Epithelial cell of esophagus (primary cell): ENCODE measurements at regions not wholly inside any gene's neighbourhood (a gene's known extent, or its start where the extent isn't known, plus 50 kb on each side); places are given as distances from the start of the nearest gene placed in this dataset.
"Not testable (repeated sequence)": the region's sequence is repeated elsewhere in the genome, so short reads cannot be mapped to it uniquely, and the experiment has no call there.

Source experiments
- DNase-seq: peaks from one replicate; pipeline ENCODE4 v3.0.0; 2010; ENCODE audit warnings: low read depth
- H3K4me3 ChIP-seq: 2 replicates; pipeline ENCODE4 v1.5.1; 2011; ENCODE audit warnings: mild to moderate bottlenecking, low read length, control low read depth
- TF ChIP-seq, protein P1 (sequence below): IDR thresholded peaks from 2 replicates; pipeline ENCODE4 v1.5.1; 2011; ENCODE audit warnings: low read depth, mild to moderate bottlenecking, low read length, control low read depth, inconsistent platforms; ENCODE audit not compliant: insufficient read depth; ENCODE audit errors: missing control alignments

DNA sequence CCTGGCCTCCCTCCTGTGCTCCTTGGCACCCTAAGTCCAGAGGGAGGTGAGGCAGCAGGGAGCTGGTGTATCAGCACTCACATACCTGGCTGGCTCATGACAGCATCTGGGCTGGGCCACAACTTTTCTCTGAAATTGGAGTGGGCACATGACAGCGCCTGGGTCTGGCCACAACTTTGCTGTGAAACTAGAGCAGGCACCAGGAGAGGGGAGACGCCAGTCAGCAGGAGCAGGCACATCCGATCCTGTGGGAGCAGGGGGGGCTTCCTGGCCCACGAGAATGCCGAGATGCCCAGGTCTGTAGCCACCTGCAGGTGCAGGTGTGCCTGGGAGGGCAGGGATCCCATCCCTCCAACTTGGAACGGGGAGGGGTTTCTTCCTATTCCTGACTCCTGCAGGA lies 69.7 kb upstream of the PPP3CA start:
- no peak overlapping the region for H3K4me3 ChIP-seq
- no peak for DNase-seq
- TF ChIP-seq, protein P1, sequence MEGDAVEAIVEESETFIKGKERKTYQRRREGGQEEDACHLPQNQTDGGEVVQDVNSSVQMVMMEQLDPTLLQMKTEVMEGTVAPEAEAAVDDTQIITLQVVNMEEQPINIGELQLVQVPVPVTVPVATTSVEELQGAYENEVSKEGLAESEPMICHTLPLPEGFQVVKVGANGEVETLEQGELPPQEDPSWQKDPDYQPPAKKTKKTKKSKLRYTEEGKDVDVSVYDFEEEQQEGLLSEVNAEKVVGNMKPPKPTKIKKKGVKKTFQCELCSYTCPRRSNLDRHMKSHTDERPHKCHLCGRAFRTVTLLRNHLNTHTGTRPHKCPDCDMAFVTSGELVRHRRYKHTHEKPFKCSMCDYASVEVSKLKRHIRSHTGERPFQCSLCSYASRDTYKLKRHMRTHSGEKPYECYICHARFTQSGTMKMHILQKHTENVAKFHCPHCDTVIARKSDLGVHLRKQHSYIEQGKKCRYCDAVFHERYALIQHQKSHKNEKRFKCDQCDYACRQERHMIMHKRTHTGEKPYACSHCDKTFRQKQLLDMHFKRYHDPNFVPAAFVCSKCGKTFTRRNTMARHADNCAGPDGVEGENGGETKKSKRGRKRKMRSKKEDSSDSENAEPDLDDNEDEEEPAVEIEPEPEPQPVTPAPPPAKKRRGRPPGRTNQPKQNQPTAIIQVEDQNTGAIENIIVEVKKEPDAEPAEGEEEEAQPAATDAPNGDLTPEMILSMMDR: no peak

DNA sequence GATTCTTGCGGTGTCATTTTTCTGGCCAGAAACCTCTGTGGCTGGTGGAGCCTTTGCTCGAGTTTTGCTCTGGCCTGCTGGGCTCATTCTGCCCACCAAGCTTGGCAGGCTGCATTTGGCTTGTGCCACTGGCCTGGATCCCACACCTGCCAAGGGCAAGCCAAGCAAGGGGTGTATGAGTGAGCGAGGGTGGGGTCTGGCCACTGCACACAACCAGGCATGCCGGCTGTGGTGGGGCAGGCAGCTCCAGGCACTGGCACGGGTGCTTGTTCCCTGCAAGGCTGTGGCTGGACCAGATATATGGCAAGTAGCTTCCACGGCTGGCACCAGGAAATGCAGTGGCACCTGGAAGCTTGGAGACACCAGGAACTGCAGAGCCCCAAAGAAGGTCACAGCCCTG lies 68.6 kb upstream of the PPP3CA start:
- TF ChIP-seq, protein P1: no peak
- no peak overlapping the region for H3K4me3 ChIP-seq
- DNase-seq: no peak

DNA sequence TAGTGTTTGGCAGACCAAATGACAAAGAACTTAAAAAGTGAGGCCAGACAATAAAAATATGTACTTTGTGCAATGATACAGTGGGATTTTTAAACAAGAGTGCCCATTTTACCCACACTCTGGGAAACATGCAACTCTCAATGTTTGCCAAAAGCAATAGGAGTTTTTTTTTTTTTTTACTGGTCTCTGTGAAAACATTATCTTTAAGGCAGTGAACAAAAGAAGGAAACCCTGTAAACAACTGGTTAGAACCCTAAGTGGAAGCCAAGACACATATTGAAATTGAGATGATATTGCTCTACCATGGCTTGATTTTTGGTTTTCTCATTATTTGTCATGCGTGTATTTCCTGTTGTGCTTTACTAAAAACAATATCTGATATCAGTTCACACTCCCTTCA lies 67.2 kb upstream of the PPP3CA start:
- TF ChIP-seq, protein P1: no peak
- no peak for DNase-seq
- no peak overlapping the region for H3K4me3 ChIP-seq

DNA sequence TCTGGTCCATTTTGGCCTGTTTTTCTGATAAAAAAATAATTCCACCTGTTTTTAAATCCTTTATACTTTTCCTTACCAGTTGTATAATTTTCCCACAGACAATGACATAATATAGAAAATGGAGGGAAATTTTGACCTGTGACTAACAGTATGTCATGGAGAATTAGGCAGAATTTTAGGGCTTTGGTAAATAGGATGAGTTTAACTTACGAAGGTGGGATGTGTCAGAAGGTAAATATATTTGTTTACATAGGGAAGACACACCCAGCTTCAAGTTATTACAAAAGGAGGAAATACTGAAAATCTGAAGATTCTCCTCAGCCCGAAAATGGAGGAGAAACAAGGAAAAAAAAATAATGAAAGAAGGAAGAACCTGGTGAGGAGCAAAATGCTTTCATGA lies 64.6 kb upstream of the PPP3CA start:
- DNase-seq: peak; percentile 37
- TF ChIP-seq, protein P1: no peak
- no peak overlapping the region for H3K4me3 ChIP-seq

DNA sequence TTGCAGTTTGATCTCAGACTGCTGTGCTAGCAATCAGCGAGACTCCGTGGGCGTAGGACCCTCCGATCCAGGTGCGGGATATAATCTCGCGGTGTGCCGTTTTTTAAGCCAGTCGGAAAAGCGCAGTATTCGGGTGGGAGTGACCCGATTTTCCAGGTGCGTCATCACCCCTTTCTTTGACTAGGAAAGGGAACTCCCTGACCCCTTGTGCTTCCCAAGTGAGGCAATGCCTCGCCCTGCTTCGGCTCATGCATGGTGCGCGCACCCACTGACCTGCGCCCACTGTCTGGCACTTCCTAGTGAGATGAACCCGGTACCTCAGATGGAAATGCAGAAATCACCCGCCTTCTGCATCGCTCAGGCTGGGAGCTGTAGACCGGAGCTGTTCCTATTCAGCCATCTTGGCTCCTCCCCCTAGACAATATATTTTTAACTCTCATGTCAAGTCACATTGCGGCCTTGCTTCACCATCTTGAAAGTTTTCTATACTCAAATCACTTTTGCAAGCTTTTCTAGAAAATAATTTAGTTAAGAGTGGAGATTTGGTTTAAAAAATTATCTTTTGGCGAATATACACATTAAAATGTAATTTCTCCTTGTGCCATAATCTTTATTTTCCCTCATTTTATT lies 64.1 kb upstream of the PPP3CA start:
- not testable (repeated sequence) for DNase-seq, H3K4me3 ChIP-seq

DNA sequence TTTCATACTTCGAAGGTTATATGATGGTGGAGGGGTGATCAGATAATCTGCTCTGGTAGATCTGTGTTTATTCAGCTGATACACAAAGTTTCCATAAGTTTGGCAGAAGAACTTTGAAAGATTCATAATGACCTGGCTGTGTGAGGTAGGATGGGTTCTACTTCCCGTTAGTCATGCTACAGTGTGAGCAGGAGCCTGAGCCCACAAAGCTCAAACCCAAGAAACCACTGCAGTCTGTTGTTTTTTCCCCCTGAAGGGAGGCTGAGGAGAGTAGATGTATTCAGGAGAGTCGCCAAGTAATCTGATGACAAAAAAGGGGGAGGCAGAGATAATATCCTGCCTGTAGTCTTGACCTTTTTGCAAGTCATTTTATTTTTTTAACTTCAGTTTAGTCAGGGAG lies 52.8 kb upstream of the PPP3CA start:
- no peak overlapping the region for H3K4me3 ChIP-seq
- TF ChIP-seq, protein P1: no peak
- DNase-seq: peak; percentile 12

DNA sequence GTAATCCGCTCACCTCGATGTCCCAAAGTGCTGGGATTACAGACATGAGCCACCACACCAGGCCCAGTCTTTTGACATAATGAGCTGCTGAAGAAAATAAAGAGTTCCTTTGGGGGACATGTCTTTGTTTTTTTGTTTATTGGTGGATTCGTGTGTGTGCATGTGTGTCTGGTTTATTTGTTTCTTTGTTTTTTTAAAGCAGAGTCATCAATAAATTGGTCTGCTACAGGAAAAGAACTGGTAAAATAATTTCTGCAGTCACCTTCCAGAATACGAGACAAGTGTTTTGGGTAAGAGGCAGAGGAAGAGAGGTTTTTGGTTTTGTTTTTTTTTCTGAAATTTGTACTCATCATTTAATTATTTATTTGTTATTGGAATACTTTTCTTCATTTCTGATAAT lies 51.5 kb upstream of the PPP3CA start:
- no peak overlapping the region for H3K4me3 ChIP-seq
- TF ChIP-seq, protein P1: no peak
- no peak for DNase-seq
